C4-2B (cell line): ENCODE measurements at regions not wholly inside any gene's neighbourhood (a gene's known extent, or its start where the extent isn't known, plus 50 kb on each side); places are given as distances from the start of the nearest gene placed in this dataset.

Experiments used
- CTCF ChIP-seq: fragments of 450-650 bp; conservative IDR thresholded peaks from 2 replicates; pipeline ENCODE4 v1.5.1; 2017; ENCODE audit warnings: mild to moderate bottlenecking
- ZFX ChIP-seq: fragments of 450-650 bp; IDR thresholded peaks from 2 replicates; pipeline ENCODE4 v1.6.1; 2017

GRCh38 chr3:96719921-96720320 is 94.5 kb upstream of the EPHA6 start:
- no peak for TF ChIP-seq CTCF
- no peak for TF ChIP-seq ZFX
